SK-N-SH (cell line): ENCODE measurements at regions not wholly inside any gene's neighbourhood (a gene's known extent, or its start where the extent isn't known, plus 50 kb on each side); places are given as distances from the start of the nearest gene placed in this dataset.

Experiments
- CTCF ChIA-PET: fragments of 300-600, 350-600 bp; formaldehyde crosslinking; extraction: SDS; loops from one replicate; lab custom pipeline; 2021; lab: Yijun Ruan, JAX
- POLR2A ChIA-PET: fragments of 350-600 bp; sonication (Branson Sonifier 250); formaldehyde crosslinking; extraction: SDS; loops from one replicate; lab custom pipeline; 2020; ENCODE audit warnings: antibody characterized with exemption, inconsistent platforms; lab: Yijun Ruan, JAX
- DNase-seq: peaks from one replicate; pipeline ENCODE4 v3.0.0; 2012
- H2AFZ ChIP-seq: fragments of 200-600 bp; sonication (generic); 2 replicates; pipeline ENCODE4 v1.8.1; 2016; ENCODE audit warnings: antibody characterized with exemption, mild to moderate bottlenecking, low read depth
- H3F3A ChIP-seq: fragments of 200-600 bp; sonication (generic); replicated peaks from 2 replicates; pipeline ENCODE3; 2016; ENCODE audit warnings: antibody characterized with exemption, mild to moderate bottlenecking; ENCODE audit not compliant: insufficient read depth
- H3K27ac ChIP-seq, 2 experiments: fragments of 200-500 bp in 1 of 2; fragments of 200-600 bp in 1 of 2; sonication (Bioruptor generic) in 1 of 2; sonication (generic), shearing (Covaris generic) in 1 of 2; 2 replicates each; pipeline versions ENCODE4 v1.5.1 to v1.6.1; 2014 to 2016; ENCODE audit warnings: low read depth in 2 of 2, inconsistent platforms in 1 of 2, low read length in 1 of 2, mild to moderate bottlenecking in 1 of 2, mixed read lengths in 1 of 2
- H3K27me3 ChIP-seq: fragments of 200-600 bp; sonication (generic), shearing (Covaris generic); 2 replicates; pipeline ENCODE4 v1.6.1; 2016; ENCODE audit warnings: mixed run types; ENCODE audit not compliant: insufficient read depth
- H3K36me3 ChIP-seq, 2 experiments: fragments of 200-500 bp in 1 of 2; fragments of 200-600 bp in 1 of 2; sonication (Bioruptor generic) in 1 of 2; sonication (generic) in 1 of 2; replicated peaks in 1 of 2; 2 replicates each; pipeline versions ENCODE3 to v1.5.1; 2014 to 2016; ENCODE audit warnings: low read length in 1 of 2, mild to moderate bottlenecking in 1 of 2; ENCODE audit not compliant: insufficient read depth in 2 of 2, control insufficient read depth in 1 of 2
- H3K4me1 ChIP-seq, 2 experiments: fragments of 200-500 bp in 1 of 2; fragments of 200-600 bp in 1 of 2; sonication (Bioruptor generic) in 1 of 2; sonication (generic), shearing (Covaris generic) in 1 of 2; 2 replicates each; pipeline versions ENCODE4 v1.5.1 to v1.6.1; 2014 to 2016; ENCODE audit warnings: low read depth in 1 of 2, low read length in 1 of 2, mixed run types in 1 of 2; ENCODE audit not compliant: insufficient read depth in 2 of 2, control insufficient read depth in 1 of 2
- H3K4me2 ChIP-seq: fragments of 200-600 bp; sonication (generic), shearing (Covaris generic); 2 replicates; pipeline ENCODE4 v1.6.1; 2017; ENCODE audit warnings: mixed run types
- H3K4me3 ChIP-seq, 2 experiments: fragments of 200-500 bp in 1 of 2; fragments of 200-600 bp in 1 of 2; sonication (Bioruptor generic) in 1 of 2; sonication (generic), shearing (Covaris generic) in 1 of 2; 2 replicates each; pipeline versions ENCODE4 v1.5.1 to v1.8.1; 2014 to 2016; ENCODE audit warnings: low read depth in 2 of 2, inconsistent platforms in 1 of 2, low read length in 1 of 2, mild to moderate bottlenecking in 1 of 2, mixed read lengths in 1 of 2, moderate library complexity in 1 of 2
- H3K79me2 ChIP-seq: fragments of 200-600 bp; sonication (generic); 2 replicates; pipeline ENCODE4 v1.8.1; 2017; ENCODE audit warnings: mild to moderate bottlenecking; ENCODE audit not compliant: insufficient read depth
- H3K9ac ChIP-seq: fragments of 200-600 bp; sonication (generic); 2 replicates; pipeline ENCODE4 v1.6.1; 2017; ENCODE audit warnings: mixed run types
- H3K9me2 ChIP-seq: fragments of 200-600 bp; sonication (generic); 2 replicates; pipeline ENCODE4 v1.6.1; 2017; ENCODE audit warnings: mixed run types
- H3K9me3 ChIP-seq: fragments of 200-600 bp; sonication (generic); 2 replicates; pipeline ENCODE4 v1.6.1; 2017; ENCODE audit warnings: mixed run types, mild to moderate bottlenecking, moderate library complexity
- H4K20me1 ChIP-seq: fragments of 200-600 bp; sonication (generic); 2 replicates; pipeline ENCODE4 v1.6.1; 2017; ENCODE audit warnings: mild to moderate bottlenecking, mixed run types; ENCODE audit not compliant: insufficient read depth
- FOSL2 ChIP-seq: IDR thresholded peaks from 2 replicates; pipeline ENCODE4 v1.4.0; 2012; ENCODE audit warnings: low read depth, mild to moderate bottlenecking, moderate library complexity, borderline replicate concordance
- FOXJ3 ChIP-seq: sonication (generic); formaldehyde crosslinking; IDR thresholded peaks from 2 replicates; pipeline ENCODE4 v1.5.1; 2020; ENCODE audit warnings: mild to moderate bottlenecking, missing genetic modification reagents
- JUND ChIP-seq: IDR thresholded peaks from 2 replicates; pipeline ENCODE4 v1.4.0; 2012
- MEF2A ChIP-seq: IDR thresholded peaks from 2 replicates; pipeline ENCODE4 v1.4.0; 2012; ENCODE audit warnings: low read depth, borderline replicate concordance
- NRF1 ChIP-seq: IDR thresholded peaks from 2 replicates; pipeline ENCODE4 v1.6.1; 2012; ENCODE audit warnings: low read depth, mild to moderate bottlenecking, low read length
- RXRA ChIP-seq: IDR thresholded peaks from 2 replicates; pipeline ENCODE4 v1.4.0; 2012; ENCODE audit warnings: low read depth, mild to moderate bottlenecking, borderline replicate concordance
- SIN3A ChIP-seq: IDR thresholded peaks from 2 replicates; pipeline ENCODE4 v1.6.1; 2012; ENCODE audit warnings: low read depth, mild to moderate bottlenecking, low read length, moderate library complexity, borderline replicate concordance
- SMC3 ChIP-seq: IDR thresholded peaks from 2 replicates; pipeline ENCODE4 v1.6.1; 2012; ENCODE audit warnings: low read depth, low read length, improper control_type of control experiment
- TCF12 ChIP-seq: IDR thresholded peaks from 2 replicates; pipeline ENCODE4 v1.4.0; 2012
- TEAD4 ChIP-seq: IDR thresholded peaks from 2 replicates; pipeline ENCODE4 v1.4.0; 2012; ENCODE audit warnings: mild to moderate bottlenecking, borderline replicate concordance; ENCODE audit not compliant: insufficient read depth
- WGBS: methylation state at CpG from one replicate; pipeline ENCODE4 v1.1.6; 2017; ENCODE audit warnings: low lambda C conversion rate; 5-methylcytosine and 5-hydroxymethylcytosine counted together
- TF ChIP-seq, protein P1 (sequence below): fragments of 150-350 bp; IDR thresholded peaks from 2 replicates; pipeline ENCODE4 v1.6.1; 2017; ENCODE audit warnings: antibody characterized with exemption, low read length, low read depth, borderline replicate concordance
- TF ChIP-seq, protein P2 (sequence below): IDR thresholded peaks from 2 replicates; pipeline ENCODE4 v1.4.0; 2012; ENCODE audit warnings: low read depth, borderline replicate concordance
- TF ChIP-seq, protein P3 (sequence below): IDR thresholded peaks from 2 replicates; pipeline ENCODE4 v1.4.0; 2012; ENCODE audit warnings: low read depth, borderline replicate concordance

DNA sequence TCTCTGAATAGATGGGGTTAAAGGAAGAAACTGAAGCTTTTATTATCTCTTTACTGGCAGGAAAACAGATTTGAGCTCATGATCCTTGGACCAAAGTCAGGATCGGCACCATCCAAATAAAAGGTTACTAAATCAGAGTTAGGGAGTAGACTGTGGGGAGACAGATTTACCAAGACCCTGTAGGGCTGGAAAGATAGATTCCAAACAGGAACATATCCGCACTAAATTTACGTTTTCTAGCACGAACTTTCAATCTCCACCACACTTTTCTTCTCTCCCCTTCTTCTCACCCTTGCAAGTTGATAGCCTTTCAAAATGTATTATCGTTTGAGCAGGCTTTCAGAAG lies 120.0 kb upstream of the HMHB1 start:
- Histone ChIP-seq H3K79me2 (no peaks in the 10 kb centered on the region), H3K4me2 (no peak overlapping the region), H2AFZ (no peak overlapping the region), H3K36me3 (no peaks in the 10 kb centered on the region), H4K20me1 (no peaks in the 10 kb centered on the region), H3K9me3 (0 out of 2 replicates have a peak, but pooled peaks cover 3% of the 10 kb centered on the region), H3K27ac (no peak overlapping the region), H3K4me3 (no peak overlapping the region), H3K4me1 (no peaks in the 10 kb centered on the region; a peak in 1 of 4 replicates), H3K9ac (no peak overlapping the region), H3K27me3 (no peaks in the 10 kb centered on the region), H3K9me2 (0 out of 2 replicates have a peak, but pooled peaks cover 3% of the 10 kb centered on the region), H3F3A (no peaks in the 10 kb centered on the region)
- WGBS = 77% methylated on average over 5 of the region's 5 CpGs
- POLR2A ChIA-PET = no interaction called here
- CTCF ChIA-PET = no interaction called here
- DNase-seq = no peak
- TF ChIP-seq NRF1 (no peak), FOSL2 (no peak), TEAD4 (no peak), SIN3A (no peak), TCF12 (no peak), SMC3 (no peak), MEF2A (no peak), FOXJ3 (no peak)
- TF ChIP-seq, protein P1, sequence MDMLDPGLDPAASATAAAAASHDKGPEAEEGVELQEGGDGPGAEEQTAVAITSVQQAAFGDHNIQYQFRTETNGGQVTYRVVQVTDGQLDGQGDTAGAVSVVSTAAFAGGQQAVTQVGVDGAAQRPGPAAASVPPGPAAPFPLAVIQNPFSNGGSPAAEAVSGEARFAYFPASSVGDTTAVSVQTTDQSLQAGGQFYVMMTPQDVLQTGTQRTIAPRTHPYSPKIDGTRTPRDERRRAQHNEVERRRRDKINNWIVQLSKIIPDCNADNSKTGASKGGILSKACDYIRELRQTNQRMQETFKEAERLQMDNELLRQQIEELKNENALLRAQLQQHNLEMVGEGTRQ = no peak
- TF ChIP-seq, protein P2, sequence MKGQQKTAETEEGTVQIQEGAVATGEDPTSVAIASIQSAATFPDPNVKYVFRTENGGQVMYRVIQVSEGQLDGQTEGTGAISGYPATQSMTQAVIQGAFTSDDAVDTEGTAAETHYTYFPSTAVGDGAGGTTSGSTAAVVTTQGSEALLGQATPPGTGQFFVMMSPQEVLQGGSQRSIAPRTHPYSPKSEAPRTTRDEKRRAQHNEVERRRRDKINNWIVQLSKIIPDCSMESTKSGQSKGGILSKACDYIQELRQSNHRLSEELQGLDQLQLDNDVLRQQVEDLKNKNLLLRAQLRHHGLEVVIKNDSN = no peak
- TF ChIP-seq, protein P3, sequence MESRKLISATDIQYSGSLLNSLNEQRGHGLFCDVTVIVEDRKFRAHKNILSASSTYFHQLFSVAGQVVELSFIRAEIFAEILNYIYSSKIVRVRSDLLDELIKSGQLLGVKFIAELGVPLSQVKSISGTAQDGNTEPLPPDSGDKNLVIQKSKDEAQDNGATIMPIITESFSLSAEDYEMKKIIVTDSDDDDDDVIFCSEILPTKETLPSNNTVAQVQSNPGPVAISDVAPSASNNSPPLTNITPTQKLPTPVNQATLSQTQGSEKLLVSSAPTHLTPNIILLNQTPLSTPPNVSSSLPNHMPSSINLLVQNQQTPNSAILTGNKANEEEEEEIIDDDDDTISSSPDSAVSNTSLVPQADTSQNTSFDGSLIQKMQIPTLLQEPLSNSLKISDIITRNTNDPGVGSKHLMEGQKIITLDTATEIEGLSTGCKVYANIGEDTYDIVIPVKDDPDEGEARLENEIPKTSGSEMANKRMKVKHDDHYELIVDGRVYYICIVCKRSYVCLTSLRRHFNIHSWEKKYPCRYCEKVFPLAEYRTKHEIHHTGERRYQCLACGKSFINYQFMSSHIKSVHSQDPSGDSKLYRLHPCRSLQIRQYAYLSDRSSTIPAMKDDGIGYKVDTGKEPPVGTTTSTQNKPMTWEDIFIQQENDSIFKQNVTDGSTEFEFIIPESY = no peak

DNA sequence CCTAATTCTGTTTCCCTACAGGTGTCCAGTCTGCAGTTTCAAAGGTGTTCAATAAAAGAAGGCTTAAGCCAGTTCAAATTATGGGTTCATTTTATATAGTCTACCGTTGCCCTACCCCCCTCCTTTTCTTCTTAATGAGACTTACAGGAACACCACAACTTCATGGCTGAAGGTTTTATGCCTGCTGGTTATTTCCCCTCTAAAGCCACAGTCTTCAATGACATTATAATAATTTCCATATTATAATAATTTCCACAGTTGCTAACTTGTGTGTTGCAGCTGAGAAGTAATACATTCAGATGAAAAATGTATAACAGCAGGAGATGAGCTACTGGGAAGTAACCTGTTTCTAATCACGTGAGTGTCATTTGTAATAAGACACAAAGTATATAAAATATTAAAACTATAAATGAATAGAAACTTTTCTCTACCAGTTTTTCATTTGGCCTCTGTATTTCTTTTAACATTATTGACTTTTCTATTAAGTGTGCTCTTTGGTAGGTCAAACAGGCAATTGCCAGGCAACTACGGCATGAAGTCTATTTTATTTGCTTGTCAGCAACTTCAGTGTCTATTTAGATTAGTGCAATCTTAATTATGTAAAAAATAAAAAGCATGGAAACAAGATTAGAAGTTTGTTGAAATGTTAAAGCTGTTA lies 120.5 kb upstream of the HMHB1 start:
- POLR2A ChIA-PET = no interaction called here
- TF ChIP-seq FOXJ3 = no peak
- TF ChIP-seq RXRA = no peak
- TF ChIP-seq JUND = no peak
- TF ChIP-seq SMC3 = no peak
- Histone ChIP-seq H3K4me2 (no peak overlapping the region), H3K4me3 (no peak overlapping the region), H2AFZ (no peak overlapping the region), H3K9me2 (0 out of 2 replicates have a peak, but pooled peaks cover 3% of the 10 kb centered on the region), H3F3A (no peaks in the 10 kb centered on the region), H3K27me3 (no peaks in the 10 kb centered on the region), H3K9me3 (0 out of 2 replicates have a peak, but pooled peaks cover 3% of the 10 kb centered on the region), H3K9ac (no peak overlapping the region), H4K20me1 (no peaks in the 10 kb centered on the region), H3K79me2 (no peaks in the 10 kb centered on the region), H3K27ac (no peak overlapping the region), H3K36me3 (no peaks in the 10 kb centered on the region), H3K4me1 (no peaks in the 10 kb centered on the region; a peak in 1 of 4 replicates)
- DNase-seq = no peak
- WGBS = 67% methylated on average over 3 of the region's 3 CpGs
- CTCF ChIA-PET = no interaction called here
